ENCODE measurements at regions not wholly inside any gene's neighbourhood (a gene's known extent, or its start where the extent isn't known, plus 50 kb on each side); places are given as distances from the start of the nearest gene placed in this dataset.
"Not testable (repeated sequence)": the region's sequence is repeated elsewhere in the genome, so short reads cannot be mapped to it uniquely, and the experiment has no call there.

DNA sequence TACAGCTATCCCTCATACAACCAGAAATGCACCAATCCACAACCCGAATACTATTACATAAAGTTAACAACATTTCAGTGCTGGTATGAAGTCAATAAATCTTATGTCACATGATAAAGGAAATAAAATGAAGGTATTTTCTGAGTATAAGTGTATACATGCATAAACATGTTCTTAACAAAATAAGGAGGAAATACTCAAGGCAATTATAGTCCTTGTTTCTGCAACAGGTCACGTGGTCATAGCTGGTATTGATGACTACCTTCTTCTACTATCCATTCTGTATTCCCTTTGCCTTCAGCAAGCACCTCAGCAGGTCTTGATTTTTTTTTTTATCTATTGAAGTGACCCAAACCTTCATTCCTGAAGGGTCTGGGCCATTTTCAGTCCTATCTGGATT is 675.6 kb downstream of the RPL10L start:
- DNase-seq (ENCODE audit: low spot score), result no peak

DNA sequence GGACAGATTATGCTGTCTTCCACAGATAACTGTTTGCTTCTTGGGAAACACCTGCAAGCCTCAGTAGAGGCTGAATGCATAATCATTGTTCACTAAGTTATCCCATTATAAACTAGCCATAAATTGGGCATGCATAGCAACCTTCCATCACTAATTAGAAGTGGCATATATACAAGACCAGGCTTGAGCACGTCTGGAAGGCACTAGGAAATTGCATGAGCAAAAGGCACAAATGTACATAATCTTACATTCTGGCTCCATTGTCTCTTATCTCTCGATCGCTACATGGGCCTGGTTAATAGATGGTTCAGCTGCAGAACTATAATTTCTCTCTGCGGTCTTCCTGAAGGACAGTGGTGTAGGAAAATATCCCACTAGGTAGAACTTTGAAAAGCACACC is 679.2 kb downstream of the RPL10L start:
- DNase-seq (ENCODE audit: low spot score), result no peak

DNA sequence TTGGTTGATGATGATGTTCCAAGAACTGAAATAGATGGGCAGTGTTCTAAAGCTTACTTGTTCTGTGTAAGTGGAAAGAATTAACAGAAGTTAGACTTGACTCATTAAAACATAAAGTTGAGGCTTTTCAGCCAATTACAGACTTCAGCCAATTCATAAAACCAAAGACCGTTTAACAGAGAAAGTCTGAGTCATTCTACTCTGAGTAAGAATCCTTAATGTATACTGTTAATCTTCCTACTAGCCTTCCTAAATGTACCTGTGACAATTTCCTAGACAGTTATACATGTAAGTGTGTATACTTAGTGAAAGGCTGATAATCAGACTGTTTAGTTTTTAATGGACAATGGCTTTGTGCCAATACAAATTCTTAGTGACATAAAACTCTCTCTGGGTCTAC is 681.0 kb downstream of the RPL10L start:
- no peak for DNase-seq (ENCODE audit: low spot score)

DNA sequence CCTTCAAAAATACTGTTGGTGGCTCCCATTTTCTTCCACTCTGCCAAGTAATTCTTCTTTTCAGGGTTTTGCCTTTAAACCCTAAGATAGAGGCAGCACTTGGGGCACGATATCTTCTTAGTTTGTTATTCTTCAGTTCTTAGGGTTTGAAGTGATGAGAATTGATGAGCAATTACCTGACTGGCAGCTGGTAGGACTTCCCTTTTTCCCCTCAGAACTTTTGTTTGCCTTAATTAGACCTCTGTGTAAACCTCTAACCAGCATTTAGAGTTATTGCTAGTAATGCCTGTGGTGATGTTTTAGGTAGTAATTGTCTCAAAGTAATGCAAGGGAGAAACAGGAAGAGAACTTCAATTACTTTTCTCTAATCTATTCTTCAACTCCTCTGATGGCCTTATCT is 683.5 kb downstream of the RPL10L start:
- DNase-seq (ENCODE audit: low spot score), result no peak

DNA sequence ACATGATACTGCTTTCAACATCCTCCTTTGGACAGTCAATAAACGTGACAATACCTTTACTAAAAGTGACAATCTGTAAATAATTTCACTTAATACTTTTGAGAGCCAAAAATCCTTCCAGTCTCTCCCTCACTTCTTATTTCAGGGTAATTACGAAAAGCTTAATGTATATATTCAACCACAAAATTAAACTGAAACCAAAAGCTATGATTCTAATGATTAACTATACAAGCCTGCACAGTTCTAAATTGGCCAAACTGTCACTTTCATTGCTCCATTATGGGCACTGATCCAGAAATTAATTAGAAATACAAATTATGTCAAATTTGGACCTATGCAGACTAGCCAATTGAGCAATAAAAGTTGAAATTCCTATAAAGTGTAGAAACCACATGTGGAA is 696.5 kb upstream of the MIS18BP1 start:
- no peak for DNase-seq (ENCODE audit: low spot score)

DNA sequence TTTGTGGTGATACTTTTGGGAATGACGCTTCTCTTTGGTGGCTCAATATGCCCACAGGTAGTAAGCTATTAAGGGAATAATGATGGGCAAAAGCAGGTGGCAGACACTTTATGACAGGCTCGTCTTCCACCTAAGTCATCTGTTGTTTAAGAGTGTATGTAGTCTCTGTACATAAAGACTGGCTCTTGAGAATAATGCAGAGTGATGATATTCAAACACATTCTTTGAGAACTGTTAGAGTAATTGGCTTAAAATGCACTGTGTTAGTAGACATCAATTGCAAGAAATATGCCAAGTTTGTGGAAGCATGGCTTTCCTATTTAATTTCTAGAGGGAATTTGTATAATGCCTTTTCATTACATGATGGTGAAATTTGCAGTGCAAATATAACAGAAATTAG is 694.8 kb upstream of the MIS18BP1 start:
- no peak for DNase-seq (ENCODE audit: low spot score)

DNA sequence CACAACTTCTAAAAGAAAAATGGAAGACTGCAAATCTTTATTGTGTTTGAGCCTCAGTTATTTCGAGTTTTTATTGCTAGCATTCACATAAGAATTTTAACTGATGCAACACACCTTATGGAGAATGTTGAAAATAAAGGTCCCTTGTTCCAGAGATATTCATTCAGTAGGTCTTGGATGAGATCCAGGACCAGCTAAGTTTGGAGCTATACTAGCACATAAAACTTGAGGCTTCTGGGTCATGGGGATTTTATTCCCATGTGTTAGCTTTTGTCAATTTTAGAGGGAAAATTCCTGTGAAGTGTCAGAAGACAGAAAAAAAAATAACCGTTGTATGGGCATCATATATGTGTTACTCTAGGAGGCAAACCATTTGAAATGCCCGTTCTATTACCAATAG is 693.2 kb upstream of the MIS18BP1 start:
- DNase-seq (ENCODE audit: low spot score), result no peak

DNA sequence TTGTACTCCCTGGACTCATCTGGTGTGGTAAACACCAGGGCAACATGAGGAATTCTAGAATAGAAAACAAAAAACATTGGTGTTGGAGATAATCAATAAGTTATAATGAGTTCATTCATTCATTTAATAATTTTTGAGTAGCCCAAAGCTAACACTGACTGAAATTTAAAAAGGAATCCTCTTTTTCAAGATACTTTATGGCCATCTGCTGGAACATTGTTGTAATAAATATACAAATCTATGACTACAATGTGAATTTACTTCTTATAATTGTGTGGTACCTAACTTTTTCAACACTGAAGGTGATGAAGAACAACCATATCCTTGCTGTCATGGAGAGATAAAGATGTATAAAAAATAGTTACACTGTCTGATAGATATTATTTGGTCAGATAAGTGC is 687.3 kb upstream of the MIS18BP1 start:
- DNase-seq (ENCODE audit: low spot score), result no peak

DNA sequence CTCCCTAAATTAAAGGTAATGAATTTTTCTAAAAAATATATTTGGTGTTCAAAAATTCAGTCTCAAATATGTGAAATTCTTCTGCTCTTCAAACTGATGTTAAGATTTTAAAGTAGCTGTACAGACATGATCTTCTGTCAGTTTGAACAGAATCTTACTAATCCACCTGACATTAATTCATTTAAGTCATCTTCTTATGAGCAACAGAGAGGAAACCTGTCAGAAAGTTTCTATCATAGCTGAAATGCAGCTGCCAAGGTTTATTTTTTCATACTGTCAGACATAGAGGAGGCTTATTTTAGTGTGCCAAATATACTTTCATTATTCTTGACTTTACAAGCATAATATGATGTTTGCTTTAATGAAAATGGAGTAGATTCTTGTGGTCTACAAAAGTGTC is 686.6 kb upstream of the MIS18BP1 start:
- no peak for DNase-seq (ENCODE audit: low spot score)

DNA sequence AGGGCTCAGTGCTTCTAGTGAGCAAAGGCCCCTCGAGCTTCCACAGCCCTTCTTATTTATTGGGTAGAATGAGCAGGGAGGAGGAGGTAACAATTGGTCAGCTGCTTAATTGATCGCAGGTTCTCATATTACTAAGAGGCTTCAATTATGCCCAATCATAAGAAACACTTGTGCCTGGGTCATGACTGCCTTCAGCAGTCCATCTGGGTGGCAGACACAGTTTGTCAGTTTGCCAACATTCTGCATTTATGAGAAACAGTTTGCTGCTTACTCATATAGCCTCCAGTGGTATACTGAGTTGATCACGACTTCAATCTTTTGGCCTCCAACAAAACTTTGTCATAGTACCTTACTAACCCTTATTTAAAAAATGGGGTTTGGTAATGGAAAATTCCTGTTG is 667.0 kb upstream of the MIS18BP1 start:
- DNase-seq (ENCODE audit: low spot score), result not testable (repeated sequence)

DNA sequence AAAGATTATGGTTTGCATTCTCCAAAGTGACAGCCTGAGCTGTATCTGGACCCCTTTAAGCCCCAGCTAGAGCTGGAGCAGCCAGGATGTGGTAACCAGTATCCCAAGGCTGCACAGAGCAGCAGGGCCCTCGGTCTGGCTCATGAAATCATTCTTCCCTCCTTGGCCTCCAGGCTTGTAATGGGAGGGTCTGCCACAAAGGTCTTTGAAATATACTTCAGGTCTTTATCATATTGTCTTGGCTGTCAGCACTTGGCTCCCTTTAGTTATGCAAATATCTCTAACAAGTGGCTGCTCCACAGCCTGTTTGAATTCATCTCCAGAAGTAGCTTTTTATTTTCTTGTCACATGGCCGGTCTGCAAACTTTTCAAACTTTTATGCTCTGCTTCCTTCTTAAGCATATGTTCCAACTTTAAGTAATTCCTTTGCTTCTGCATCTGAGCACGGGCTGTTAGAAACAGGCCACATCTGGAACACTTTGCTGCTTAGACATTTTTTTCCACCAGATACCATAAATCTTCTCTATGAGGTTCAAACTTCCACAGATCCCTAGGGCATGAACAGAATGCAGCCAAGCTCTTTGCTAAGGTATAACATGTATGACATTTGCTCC is 663.4 kb upstream of the MIS18BP1 start:
- no peak for DNase-seq (ENCODE audit: low spot score)

DNA sequence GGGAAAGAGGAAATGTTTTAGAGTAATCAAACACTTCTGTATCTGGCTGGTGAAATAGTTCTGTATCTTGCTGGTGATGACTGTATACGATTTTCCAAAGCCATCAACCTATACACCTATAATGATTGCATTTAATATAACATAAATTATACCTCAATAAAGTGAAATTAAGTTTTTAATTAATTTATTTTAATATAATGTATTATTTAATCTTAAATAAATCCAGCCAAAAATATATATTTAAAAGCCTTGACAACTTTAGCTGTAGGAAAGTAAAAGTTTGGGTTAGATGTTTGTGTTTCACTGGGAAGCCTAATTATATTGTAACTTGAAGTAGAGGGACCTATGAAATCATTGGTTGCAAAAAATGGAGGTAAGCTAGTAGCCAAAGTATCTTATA is 654.8 kb upstream of the MIS18BP1 start:
- no peak for DNase-seq (ENCODE audit: low spot score)

DNA sequence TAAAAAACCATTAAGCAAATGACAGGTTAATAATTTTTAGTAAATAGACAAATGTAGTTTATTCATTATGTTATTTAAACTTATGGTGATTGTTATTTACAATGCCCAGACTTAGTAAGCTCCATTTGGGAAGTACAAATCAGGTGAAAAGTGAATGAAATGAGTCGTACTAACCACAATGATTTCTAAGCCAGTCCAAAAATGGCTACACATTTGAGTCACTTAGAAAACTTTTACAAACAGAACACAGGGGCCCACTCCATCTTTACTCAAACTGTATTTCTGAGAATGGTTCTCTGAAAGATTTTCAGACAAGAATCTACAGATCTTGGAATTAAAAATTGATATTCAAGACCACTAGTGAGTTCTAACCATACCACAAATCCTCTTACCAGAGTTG is 653.3 kb upstream of the MIS18BP1 start:
- no peak for DNase-seq (ENCODE audit: low spot score)

DNA sequence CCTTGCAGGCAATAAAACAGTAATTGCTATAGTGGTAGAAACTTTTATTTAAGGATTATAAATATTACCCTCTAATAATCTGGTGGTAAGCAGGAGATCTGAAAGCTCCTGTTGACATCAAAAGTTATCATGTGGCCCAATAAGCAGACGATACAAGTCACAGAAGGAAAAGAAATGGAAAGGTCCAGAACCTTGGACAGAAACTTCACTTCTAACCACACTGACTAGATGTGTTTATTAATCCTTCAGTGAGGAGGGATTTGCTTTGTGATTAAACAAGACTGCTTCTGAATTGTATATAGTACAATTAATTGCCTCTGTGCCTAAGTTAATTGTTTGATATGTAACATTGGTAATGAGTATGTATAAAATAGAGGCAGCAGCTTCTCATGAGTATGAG is 652.7 kb upstream of the MIS18BP1 start:
- DNase-seq (ENCODE audit: low spot score), result no peak

DNA sequence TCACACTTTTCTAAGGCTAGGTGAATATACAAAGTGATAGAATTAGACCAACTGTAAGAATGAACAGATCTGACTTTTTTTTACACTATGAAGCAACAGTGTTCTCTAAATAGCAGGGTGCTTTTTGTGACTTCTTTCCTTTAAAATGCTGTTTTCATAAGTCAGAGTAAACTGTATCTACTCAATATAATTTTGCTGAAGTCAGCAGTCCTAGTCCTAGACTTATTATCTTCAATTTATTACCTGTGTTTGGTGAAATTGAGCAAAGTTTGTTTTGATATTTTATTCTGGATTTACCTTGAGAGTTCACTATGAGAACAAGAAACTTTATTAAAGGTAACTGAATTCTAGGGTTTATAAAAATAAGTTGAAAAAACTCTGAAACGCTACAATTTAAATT is 651.3 kb upstream of the MIS18BP1 start:
- DNase-seq (ENCODE audit: low spot score), result no peak

DNA sequence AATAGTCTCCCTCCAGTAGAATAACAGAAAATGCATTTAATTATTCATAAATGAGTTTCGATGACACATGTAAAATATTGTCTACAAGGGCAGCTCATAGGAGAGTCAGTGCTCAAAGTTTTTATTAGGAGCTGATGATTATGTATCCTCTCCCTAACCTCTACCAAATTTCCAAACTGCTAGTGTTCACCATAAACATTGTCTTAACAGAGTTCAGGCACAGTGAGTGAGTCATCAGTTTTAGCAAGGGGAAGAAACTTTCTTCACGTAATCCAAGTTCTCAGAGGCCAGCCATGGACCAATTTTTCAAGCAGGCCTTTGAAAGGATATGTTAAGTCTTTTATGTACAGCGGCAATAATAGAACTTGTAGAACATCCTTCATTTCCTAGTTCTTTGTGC is 649.2 kb upstream of the MIS18BP1 start:
- no peak for DNase-seq (ENCODE audit: low spot score)

DNA sequence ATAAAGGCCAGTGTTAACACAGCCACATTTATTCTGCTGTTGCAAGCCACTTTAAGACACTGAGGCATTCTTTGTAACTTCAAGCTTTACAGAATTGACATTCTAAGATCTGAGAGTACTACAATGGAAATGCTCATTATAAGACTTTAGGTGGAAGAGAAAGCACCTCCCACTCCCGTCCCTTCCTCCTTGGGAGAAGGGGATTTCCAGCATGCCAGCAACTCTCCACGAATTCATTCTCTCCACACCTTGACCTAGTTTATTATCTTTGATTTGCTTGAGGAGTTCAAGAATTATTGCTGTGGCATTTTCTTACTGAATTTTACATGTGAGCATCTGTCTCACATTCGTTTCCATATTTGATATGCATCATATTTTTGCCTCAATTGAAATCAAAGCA is 644.4 kb upstream of the MIS18BP1 start:
- DNase-seq (ENCODE audit: low spot score), result no peak

DNA sequence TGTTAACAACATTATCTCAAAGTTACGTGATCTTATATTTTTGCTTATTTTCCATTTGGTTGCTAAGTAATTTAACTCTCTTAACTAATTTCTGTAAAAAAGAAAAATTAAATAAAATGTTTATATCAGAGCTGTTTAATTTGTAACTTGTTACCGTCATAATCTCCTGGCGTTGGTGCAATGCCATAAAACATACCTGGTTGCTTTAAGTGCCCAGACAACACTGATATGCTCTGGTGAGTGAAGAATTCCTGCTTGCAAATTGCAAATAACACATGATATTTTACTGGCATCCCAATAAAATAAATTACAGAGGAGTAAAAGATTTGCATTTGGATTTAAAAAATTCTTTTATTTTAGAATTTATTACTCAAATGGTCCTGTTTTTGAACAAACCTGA is 640.1 kb upstream of the MIS18BP1 start:
- DNase-seq (ENCODE audit: low spot score), result no peak

DNA sequence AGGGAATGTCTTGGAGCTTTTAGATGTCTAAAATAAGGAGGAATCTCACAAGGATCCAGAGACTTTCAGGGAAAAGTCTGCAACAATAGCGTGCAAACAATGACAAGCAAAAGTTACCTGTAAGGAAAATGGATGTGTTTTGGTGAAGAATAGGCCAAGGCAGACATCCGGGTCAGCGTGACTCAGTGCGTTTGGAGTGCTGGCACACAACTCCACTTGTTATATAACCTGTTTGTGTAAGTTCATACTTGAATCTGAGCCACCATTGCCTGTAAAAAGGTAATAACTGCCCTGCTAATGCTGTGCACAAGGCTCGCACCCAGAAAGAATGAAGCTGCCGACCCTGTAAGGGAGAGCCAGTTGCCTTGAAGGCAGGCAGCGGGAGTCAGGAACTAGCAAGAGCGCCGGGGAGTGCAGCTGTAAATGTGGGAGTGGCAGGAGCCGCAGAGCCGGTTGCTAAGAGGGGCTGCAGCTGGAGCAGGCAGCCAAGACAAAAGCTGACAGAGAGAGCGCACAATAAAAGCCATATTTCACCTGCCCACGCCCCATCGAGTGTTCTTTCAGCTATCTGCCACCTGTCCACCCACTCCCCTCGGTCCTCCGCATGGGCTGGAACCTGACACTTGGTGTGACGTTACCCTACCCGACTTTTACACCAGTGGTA is 638.5 kb upstream of the MIS18BP1 start:
- DNase-seq (ENCODE audit: low spot score), result no peak

DNA sequence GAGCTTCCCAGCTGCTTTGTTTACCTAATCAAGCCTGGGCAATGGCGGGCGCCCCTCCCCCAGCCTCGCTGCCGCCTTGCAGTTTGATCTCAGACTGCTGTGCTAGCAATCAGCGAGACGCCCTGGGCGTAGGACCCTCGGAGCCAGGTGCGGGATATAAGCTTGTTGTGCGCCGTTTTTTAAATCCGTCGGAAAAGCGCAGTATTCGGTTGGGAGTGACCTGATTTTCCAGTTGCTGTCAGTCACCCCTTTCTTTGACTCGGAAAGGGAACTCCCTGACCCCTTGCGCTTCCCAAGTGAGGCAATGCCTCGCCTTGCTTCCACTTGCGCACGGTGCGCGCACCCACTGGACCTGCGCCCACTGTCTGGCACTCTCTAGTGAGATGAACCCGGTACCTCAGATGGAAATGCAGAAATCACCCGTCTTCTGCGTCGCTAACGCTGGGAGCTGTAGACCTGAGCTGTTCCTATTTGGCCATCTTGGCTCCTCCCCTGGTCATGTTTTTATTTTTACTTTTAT is 635.8 kb upstream of the MIS18BP1 start:
- DNase-seq (ENCODE audit: low spot score), result not testable (repeated sequence)

DNA sequence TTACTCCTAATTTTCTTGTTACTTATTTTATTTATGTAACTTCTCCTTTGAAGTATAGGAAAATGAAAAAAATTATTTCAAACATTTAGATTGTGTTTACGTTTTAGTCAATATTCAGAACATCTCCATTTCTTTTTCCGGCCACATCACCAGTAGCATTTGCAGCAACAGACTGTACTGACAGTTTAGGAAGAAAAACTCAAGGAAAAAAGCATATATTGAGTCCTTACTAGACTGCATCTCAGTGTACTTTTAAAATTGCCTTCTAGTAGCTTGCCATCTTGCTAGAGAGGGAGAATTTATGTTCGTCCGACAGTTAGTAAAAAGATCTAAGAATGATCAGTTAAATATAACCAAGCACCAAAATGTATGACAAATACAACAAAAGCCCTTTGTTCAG is 625.0 kb upstream of the MIS18BP1 start:
- DNase-seq (ENCODE audit: low spot score), result no peak

DNA sequence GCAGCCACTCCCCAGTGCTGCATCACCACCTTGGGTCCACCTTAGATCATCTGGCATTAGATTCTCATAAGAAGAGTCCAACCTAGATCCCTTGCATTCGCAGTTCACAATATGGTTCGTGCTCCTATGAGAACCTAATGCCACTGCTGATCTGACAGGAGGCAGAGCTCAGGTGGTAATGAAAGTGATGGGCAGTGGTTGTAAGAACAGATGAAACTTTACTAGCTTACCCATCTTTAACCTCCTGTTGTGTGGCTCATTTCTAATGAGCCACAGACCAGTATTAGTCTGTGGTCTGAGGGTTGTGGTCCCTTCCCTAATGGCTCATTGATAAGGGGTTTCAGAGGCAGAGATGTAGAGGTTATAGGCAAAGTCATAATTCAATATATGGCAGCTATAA is 615.9 kb upstream of the MIS18BP1 start:
- DNase-seq (ENCODE audit: low spot score), result no peak

DNA sequence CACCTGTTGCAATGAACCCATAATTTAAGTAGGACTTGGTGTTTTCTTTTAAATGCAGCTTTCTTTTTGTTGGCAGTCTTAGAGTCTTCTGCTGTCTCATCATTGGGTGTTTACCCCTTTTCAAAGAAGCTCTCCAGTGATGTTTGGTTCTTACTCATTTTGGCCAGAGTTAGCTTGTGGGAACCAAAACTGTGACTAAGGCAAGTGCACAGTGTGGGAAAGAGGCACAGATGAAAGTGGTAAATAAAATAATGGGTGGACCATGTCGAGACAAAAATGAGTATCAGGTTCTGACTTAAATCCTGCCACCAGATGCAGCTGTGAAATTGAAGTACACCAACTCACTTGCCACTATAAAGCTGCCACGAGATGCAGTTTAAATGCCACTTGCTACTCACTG is 615.4 kb upstream of the MIS18BP1 start:
- no peak for DNase-seq (ENCODE audit: low spot score)
